ENCODE measurements at regions not wholly inside any gene's neighbourhood (a gene's known extent, or its start where the extent isn't known, plus 50 kb on each side); places are given as distances from the start of the nearest gene placed in this dataset.
A peak's percentile ranks its signal among the peaks of the same experiment; 100 is the strongest.

- no peak for DNase-seq (ENCODE audit: low spot score)
- in situ Hi-C loops (cut with HindIII; ENCODE audit: low sequenced_read_pairs), result no loop called here
Measured at GRCh38 chr4:112881842-112882241, 167.6 kb upstream of the ANK2 start.

GRCh38 chr4:112882286-112882685, 167.2 kb upstream of the ANK2 start:
- in situ Hi-C loops (cut with HindIII; ENCODE audit: low sequenced_read_pairs), result no loop called here
- no peak for DNase-seq (ENCODE audit: low spot score)

- in situ Hi-C loops (cut with HindIII; ENCODE audit: low sequenced_read_pairs), result no loop called here
- no peak for DNase-seq (ENCODE audit: low spot score)
Measured at GRCh38 chr4:112884406-112884805, 165.0 kb upstream of the ANK2 start.

- in situ Hi-C loops (cut with HindIII; ENCODE audit: low sequenced_read_pairs), result no loop called here
- DNase-seq (ENCODE audit: low spot score), result no peak
Measured at GRCh38 chr4:112885897-112886296, 163.6 kb upstream of the ANK2 start.

- in situ Hi-C loops (cut with HindIII; ENCODE audit: low sequenced_read_pairs), result no loop called here
- no peak for DNase-seq (ENCODE audit: low spot score)
Measured at GRCh38 chr4:112888622-112889021, 160.8 kb upstream of the ANK2 start.

- no peak for DNase-seq (ENCODE audit: low spot score)
- in situ Hi-C loops (cut with HindIII; ENCODE audit: low sequenced_read_pairs), result no loop called here
Measured at GRCh38 chr4:112889199-112889598, 160.3 kb upstream of the ANK2 start.

- in situ Hi-C loops (cut with HindIII; ENCODE audit: low sequenced_read_pairs), result no loop called here
Measured at GRCh38 chr4:112889619-112890527, 159.6 kb upstream of the ANK2 start.

GRCh38 chr4:112894480-112894879, 155.0 kb upstream of the ANK2 start:
- in situ Hi-C loops (cut with HindIII; ENCODE audit: low sequenced_read_pairs), result no loop called here
- no peak for DNase-seq (ENCODE audit: low spot score)

More at GRCh38 chr4:112889619-112890527, 159.6 kb upstream of the ANK2 start:
- no peak for DNase-seq (ENCODE audit: low spot score)

- in situ Hi-C loops (cut with HindIII; ENCODE audit: low sequenced_read_pairs), result no loop called here
- no peak for DNase-seq (ENCODE audit: low spot score)
Measured at GRCh38 chr4:112894951-112895350, 154.5 kb upstream of the ANK2 start.

- peak; percentile 37 for DNase-seq (ENCODE audit: low spot score)
- in situ Hi-C loops (cut with HindIII; ENCODE audit: low sequenced_read_pairs), result no loop called here
Measured at GRCh38 chr4:112895811-112896608, 153.4 kb upstream of the ANK2 start.

- no peak for DNase-seq (ENCODE audit: low spot score)
- in situ Hi-C loops (cut with HindIII; ENCODE audit: low sequenced_read_pairs), result no loop called here
Measured at GRCh38 chr4:112896609-112897190, 152.8 kb upstream of the ANK2 start.

- no peak for DNase-seq (ENCODE audit: low spot score)
- in situ Hi-C loops (cut with HindIII; ENCODE audit: low sequenced_read_pairs), result no loop called here
Measured at GRCh38 chr4:112897543-112897942, 151.9 kb upstream of the ANK2 start.

GRCh38 chr4:112898357-112899141, 150.9 kb upstream of the ANK2 start:
- DNase-seq (ENCODE audit: low spot score), result no peak
- in situ Hi-C loops (cut with HindIII; ENCODE audit: low sequenced_read_pairs), result no loop called here

- no peak for DNase-seq (ENCODE audit: low spot score)
- in situ Hi-C loops (cut with HindIII; ENCODE audit: low sequenced_read_pairs), result no loop called here
Measured at GRCh38 chr4:112900416-112900815, 149.0 kb upstream of the ANK2 start.

- no peak for DNase-seq (ENCODE audit: low spot score)
- in situ Hi-C loops (cut with HindIII; ENCODE audit: low sequenced_read_pairs), result no loop called here
Measured at GRCh38 chr4:112901962-112902411, 147.5 kb upstream of the ANK2 start.

GRCh38 chr4:112905728-112906127, 143.7 kb upstream of the ANK2 start:
- in situ Hi-C loops (cut with HindIII; ENCODE audit: low sequenced_read_pairs), result no loop called here
- DNase-seq (ENCODE audit: low spot score), result no peak

GRCh38 chr4:112908511-112908910, 140.9 kb upstream of the ANK2 start:
- DNase-seq (ENCODE audit: low spot score), result peak; percentile 84
- in situ Hi-C loops (cut with HindIII; ENCODE audit: low sequenced_read_pairs), result no loop called here

GRCh38 chr4:112910109-112910736, 139.2 kb upstream of the ANK2 start:
- DNase-seq (ENCODE audit: low spot score), result peak; percentile 79
- in situ Hi-C loops (cut with HindIII; ENCODE audit: low sequenced_read_pairs), result no loop called here

GRCh38 chr4:112916868-112917267, 132.6 kb upstream of the ANK2 start:
- in situ Hi-C loops (cut with HindIII; ENCODE audit: low sequenced_read_pairs), result no loop called here

More at GRCh38 chr4:112916868-112917267, 132.6 kb upstream of the ANK2 start:
- no peak for DNase-seq (ENCODE audit: low spot score)

Data from G401 (cell line).